Progenitor cell of endocrine pancreas (in vitro differentiated cells): ENCODE measurements at regions not wholly inside any gene's neighbourhood (a gene's known extent, or its start where the extent isn't known, plus 50 kb on each side); places are given as distances from the start of the nearest gene placed in this dataset.
"Not testable (repeated sequence)": the region's sequence is repeated elsewhere in the genome, so short reads cannot be mapped to it uniquely, and the experiment has no call there.

ENCODE experiments used
- DNase-seq: peaks from one replicate; pipeline ENCODE4 v3.0.0; 2021; ENCODE audit warnings: low spot score; ENCODE audit not compliant: unreplicated experiment
- H3K27ac Mint-ChIP-seq: 2 replicates; pipeline ENCODE4 v1.8.0; 2021; ENCODE audit warnings: mild to moderate bottlenecking, moderate library complexity, mixed read lengths
- H3K27me3 Mint-ChIP-seq: 2 replicates; pipeline ENCODE4 v1.8.0; 2021; ENCODE audit warnings: mixed read lengths
- H3K36me3 Mint-ChIP-seq: 2 replicates; pipeline ENCODE4 v1.8.0; 2022; ENCODE audit warnings: mixed read lengths; ENCODE audit not compliant: insufficient read depth
- H3K4me1 Mint-ChIP-seq: 2 replicates; pipeline ENCODE4 v1.8.0; 2021; ENCODE audit warnings: low read depth, mixed read lengths
- H3K4me3 Mint-ChIP-seq: 2 replicates; pipeline ENCODE4 v1.8.0; 2021; ENCODE audit warnings: low read depth, mild to moderate bottlenecking, moderate library complexity, mixed read lengths
- H3K9me3 Mint-ChIP-seq: 2 replicates; pipeline ENCODE4 v1.8.0; 2021; ENCODE audit warnings: low read depth, mixed read lengths
- CTCF ChIP-seq: fragments of 200-600 bp; sonication (generic); IDR thresholded peaks from one replicate; pipeline ENCODE4 v1.5.0; 2021; ENCODE audit warnings: antibody characterized with exemption, mild to moderate bottlenecking; ENCODE audit not compliant: unreplicated experiment

- Mint-ChIP-seq H3K27me3 (no peaks in the 10 kb centered on the region), H3K36me3 (no peaks in the 10 kb centered on the region), H3K27ac (peak overlapping the region; percentile 93), H3K4me3 (no peak overlapping the region), H3K4me1 (peaks cover 6% of the 10 kb centered on the region), H3K9me3 (peaks cover 4% of the 10 kb centered on the region)
- TF ChIP-seq CTCF, result no peak
- DNase-seq, result no peak
These were observed 68.3 kb upstream of the RBPJ start for GRCh38 chr4:26252349-26253025.

- no peak overlapping the region for H3K27ac Mint-ChIP-seq
- no peak for TF ChIP-seq CTCF
- H3K4me1 Mint-ChIP-seq, result peaks cover 6% of the 10 kb centered on the region
- H3K9me3 Mint-ChIP-seq, result peaks cover 4% of the 10 kb centered on the region
- H3K36me3 Mint-ChIP-seq, result no peaks in the 10 kb centered on the region
- no peak overlapping the region for H3K4me3 Mint-ChIP-seq
- DNase-seq, result no peak
- no peaks in the 10 kb centered on the region for H3K27me3 Mint-ChIP-seq
These were observed 66.8 kb upstream of the RBPJ start for GRCh38 chr4:26253968-26254367.

- DNase-seq, result no peak
- no peak overlapping the region for H3K4me3 Mint-ChIP-seq
These were observed 64.8 kb upstream of the RBPJ start for GRCh38 chr4:26255989-26256388.

GRCh38 chr4:26257444-26257843 is 63.4 kb upstream of the RBPJ start:
- H3K36me3 Mint-ChIP-seq, H3K4me1 Mint-ChIP-seq, H3K27me3 Mint-ChIP-seq, H3K27ac Mint-ChIP-seq, DNase-seq, H3K4me3 Mint-ChIP-seq, H3K9me3 Mint-ChIP-seq: not testable (repeated sequence)

More at GRCh38 chr4:26255989-26256388, 64.8 kb upstream of the RBPJ start:
- H3K27ac Mint-ChIP-seq, result no peak overlapping the region
- no peaks in the 10 kb centered on the region for H3K36me3 Mint-ChIP-seq
- peaks cover 4% of the 10 kb centered on the region for H3K9me3 Mint-ChIP-seq
- H3K4me1 Mint-ChIP-seq, result peaks cover 6% of the 10 kb centered on the region
- no peak for TF ChIP-seq CTCF
- no peaks in the 10 kb centered on the region for H3K27me3 Mint-ChIP-seq

- H3K27me3 Mint-ChIP-seq, result no peaks in the 10 kb centered on the region
- H3K27ac Mint-ChIP-seq, result no peak overlapping the region
- no peaks in the 10 kb centered on the region for H3K4me1 Mint-ChIP-seq
These were observed 63.0 kb upstream of the RBPJ start for GRCh38 chr4:26257850-26258249.

More at GRCh38 chr4:26257850-26258249, 63.0 kb upstream of the RBPJ start:
- Mint-ChIP-seq H3K9me3 (peaks cover 4% of the 10 kb centered on the region), H3K4me3 (no peak overlapping the region), H3K36me3 (no peaks in the 10 kb centered on the region)
- TF ChIP-seq CTCF, result no peak
- no peak for DNase-seq
